ENCODE measurements at regions not wholly inside any gene's neighbourhood (a gene's known extent, or its start where the extent isn't known, plus 50 kb on each side); places are given as distances from the start of the nearest gene placed in this dataset.
"Not testable (repeated sequence)": the region's sequence is repeated elsewhere in the genome, so short reads cannot be mapped to it uniquely, and the experiment has no call there.

DNA sequence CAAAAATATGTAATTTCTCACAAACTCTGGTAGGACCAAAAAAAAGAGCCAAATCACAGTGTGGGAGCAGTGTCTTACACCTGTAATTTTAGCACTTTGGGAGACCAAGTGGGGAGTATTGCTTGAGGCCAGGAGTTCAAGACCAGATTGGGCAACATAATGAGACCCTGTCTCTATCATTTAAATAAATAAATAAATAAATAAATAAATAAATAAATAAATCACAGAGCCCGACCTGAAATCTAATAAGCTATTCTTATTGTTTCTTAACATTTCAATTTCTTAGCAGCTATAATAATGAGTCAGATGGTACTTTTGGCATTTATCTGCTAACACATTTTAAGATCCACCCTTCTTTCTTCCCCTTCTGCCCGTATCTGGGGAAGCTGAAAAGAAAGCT is 1229.6 kb downstream of the SUCLG1 start:
- no peak for DNase-seq

DNA sequence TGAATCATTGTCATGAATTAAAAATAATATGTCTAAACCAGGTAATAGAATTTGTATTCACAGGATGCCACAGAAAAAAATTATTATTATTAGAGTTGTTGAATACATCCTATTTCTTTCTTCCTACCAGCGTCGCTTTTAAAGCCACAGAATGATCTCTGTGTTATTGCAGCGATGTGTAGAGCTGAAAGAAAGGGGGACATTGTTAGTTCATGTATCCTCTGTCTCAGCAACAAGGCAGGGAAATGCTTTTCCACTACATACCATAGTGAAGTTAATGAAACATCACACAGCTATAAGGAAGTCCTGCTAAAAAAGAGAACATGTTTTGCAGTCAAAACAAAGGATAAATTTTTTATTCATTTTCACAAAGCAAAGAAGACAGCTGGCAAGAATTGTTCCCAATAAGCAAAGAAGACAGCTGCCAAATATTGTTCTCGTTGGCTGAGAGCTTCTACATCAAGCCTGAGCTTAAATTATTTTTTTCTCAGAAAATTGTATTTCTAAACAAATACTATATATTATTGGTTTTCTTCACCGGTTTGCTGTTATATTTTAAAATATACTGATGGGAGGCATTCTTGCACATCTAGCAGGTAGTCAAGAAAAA is 1234.4 kb downstream of the SUCLG1 start:
- no peak for DNase-seq

DNA sequence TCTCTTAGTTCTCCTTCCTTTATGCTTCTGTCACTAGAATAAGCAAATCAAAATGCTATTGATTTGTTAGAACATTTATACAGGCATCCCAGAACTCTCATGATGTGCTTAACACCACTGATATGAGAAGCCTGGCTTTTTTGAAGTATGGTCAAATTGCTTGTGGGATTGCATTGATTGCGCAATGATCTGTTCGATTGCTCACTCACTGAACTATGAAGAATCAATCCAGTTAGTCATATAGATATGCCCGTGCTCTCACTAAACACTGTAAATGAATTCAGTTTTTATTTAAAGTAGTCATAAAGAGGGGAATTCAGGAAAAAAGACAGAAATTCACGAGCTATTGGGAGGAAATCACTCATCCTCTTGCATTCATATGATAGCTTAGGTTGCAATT is 1237.8 kb downstream of the SUCLG1 start:
- no peak for DNase-seq

- DNase-seq, result no peak
These were observed 1241.2 kb downstream of the SUCLG1 start for GRCh38 chr2:83217854-83218253.

- no peak for DNase-seq
These were observed 1262.9 kb downstream of the SUCLG1 start for GRCh38 chr2:83196225-83196624.

DNA sequence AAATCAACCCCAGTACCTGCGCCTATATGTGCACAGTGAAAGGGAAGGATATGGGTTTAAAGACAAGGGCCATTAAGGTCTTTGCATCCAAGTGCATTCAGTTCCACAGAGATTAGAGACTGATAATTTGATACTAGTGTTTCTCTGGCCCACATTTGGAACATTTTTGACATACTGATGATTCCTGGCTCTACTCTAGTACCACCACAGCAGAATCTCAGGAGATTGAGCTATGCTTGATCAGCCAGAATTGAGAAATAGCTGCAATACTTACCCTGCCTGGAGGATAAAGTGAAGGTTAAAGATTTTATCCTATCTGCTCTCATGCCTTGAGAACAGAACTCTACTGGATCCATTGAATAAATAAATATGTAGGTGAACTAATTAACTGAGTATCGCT is 1267.8 kb downstream of the SUCLG1 start:
- DNase-seq, result no peak

DNA sequence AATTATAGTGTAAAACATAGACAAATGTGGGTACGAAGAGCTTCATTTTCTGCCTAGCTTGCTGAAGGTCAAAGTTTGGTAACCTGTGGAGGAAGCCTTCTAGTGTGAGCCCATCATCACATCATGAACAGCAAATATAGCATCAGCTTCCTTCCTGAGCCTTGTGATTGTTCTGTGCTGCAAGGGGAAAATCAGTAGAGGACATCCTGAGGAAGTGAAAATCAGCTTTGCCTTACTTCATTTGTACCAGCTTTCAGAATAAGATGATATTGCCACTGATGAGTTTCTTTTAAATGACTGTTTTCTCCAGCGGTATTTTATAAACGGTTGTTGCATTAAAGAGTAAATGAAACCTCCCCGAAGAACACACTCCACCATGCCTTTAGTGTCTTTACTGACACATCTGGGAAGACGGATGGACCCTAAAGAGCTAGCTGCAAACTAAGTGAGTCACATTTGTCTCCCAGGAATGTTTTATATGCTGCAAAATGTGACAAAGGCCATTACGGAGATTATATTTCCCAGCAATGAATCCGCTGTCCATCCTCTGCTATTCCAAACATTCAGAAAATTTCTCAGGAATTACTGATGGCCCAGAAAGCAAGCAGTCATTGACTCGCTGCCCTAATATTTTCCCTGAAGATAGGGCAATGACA is 1272.8 kb downstream of the SUCLG1 start:
- DNase-seq, result no peak

DNA sequence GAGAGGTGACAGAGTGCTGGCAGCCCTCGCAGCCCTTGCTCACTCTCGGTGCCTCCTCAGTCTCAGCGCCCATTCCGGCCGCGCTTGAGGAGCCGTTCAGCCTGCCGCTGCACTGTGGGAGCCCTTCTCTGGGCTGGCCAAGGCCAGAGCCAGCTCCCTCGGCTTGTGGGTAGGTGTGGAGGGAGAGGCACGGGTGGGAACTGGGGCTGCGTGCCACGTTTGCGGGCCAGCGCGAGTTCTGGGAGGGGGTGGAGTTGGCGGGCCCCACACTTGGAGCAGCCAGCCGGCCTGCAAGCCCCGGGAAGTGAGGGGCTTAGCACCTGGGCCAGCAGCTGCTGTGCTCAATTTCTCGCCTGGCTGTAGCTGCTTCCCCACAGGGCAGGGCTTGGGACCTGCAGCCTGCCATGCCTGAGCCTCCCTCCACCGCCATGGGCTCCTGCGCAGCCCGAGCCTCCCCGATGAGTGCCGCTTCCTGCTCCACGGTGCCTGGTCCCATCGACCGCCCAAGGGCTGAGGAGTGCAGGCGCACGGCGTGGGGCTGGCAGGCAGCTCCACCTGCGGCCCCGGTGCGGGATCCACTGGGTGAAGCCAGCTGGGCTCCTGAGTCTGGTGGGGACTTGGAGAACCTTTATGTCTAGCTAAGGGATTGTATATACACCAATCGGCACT is 1278.1 kb downstream of the SUCLG1 start:
- not testable (repeated sequence) for DNase-seq

DNA sequence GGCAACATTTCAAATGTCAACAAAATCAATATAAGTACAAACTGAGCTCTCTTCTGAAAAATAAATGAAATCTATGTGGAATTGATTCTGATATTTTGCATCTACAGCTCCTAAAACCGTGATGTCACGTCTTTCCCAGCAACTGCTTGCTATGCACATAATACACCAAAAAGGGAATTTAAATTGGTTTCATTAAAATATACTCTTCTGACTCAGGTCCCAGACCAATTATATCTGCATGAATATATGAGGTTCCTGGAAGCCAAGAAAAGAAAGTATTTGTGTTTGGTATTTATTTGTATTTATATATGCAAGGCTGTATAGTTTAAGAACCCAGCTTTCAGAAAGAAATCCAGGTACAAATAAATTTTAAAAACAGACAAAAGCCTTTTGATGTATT is 1282.5 kb downstream of the SUCLG1 start:
- DNase-seq, result no peak

DNA sequence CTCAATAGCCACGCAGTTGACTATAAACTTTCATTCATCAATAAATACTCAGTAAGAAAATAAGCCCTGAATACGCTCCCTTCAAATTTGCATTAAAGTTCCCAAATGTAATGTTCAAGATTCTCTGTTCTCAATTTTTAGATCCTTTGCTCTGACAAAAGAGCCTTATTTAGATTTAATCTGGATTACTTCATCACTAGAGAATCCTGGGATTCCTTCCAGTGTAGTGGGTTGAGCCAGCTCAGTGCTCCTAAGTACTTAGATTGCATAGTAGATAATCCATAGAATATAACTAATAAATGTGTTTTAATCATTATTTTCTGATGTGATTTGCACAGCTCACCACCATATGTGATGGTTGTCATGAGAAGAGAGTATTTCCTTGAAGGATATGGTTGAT is 1286.2 kb downstream of the SUCLG1 start:
- no peak for DNase-seq

GRCh38 chr2:83168377-83168776 is 1290.7 kb downstream of the SUCLG1 start:
- no peak for DNase-seq

- DNase-seq, result no peak
These were observed 1296.7 kb downstream of the SUCLG1 start for GRCh38 chr2:83162421-83162820.

GRCh38 chr2:83160571-83160970 is 1298.5 kb downstream of the SUCLG1 start:
- no peak for DNase-seq

DNA sequence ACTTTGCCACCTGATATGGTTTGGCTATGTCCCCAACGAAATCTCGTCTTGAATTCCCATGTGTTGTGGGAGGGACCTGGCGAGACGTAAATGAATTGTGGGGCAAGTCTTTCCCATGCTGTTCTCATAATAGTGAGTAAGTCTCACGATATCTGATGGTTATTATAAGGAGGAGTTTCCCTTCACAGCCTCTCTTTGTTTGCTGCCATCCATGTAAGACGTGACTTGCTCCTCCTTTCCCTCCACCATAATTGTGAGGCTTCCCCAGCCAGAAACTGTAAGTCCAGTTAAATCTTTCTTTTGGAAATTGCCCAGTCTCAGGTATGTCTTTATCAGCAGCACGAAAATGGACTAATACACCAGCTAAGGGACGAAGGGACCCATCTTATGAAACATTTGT is 1303.3 kb downstream of the SUCLG1 start:
- no peak for DNase-seq

DNA sequence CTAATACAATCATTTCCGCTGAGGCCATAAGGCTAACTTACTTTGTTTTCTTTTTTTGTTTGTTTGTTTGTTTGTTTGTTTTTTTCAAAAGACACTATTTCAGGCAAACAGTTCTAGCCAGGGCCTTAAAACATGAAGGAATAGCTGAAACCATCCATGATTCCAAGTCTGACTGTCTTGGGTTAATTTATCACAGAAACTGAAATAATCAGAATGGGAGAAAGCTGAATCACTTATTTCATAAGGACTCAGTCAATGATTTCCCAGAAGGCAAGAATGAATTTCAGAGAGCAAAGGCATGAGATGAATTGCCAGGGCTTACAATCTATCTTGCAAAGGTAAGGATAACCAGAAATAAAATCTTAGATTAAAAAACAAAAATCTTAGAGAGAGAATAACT is 1315.1 kb downstream of the SUCLG1 start:
- no peak for DNase-seq

DNA sequence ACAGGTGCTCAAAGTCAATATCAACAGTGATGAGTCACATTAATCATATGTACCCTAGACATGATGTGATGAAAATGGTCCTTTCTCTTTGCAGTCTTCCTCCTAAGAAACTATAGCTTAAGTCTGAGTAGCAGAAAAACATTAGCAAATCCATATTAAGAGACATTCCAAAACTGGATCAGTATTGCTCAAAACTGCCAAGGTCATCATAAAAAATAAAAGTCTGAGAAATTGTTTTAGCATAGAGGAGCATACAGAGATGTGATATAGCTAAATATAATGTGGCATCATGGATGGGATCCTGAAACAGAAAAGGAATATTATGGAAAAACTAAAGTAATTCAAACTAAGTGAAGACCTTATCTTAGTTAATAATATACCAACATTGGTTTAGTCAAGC is 1316.1 kb downstream of the SUCLG1 start:
- DNase-seq, result no peak

DNA sequence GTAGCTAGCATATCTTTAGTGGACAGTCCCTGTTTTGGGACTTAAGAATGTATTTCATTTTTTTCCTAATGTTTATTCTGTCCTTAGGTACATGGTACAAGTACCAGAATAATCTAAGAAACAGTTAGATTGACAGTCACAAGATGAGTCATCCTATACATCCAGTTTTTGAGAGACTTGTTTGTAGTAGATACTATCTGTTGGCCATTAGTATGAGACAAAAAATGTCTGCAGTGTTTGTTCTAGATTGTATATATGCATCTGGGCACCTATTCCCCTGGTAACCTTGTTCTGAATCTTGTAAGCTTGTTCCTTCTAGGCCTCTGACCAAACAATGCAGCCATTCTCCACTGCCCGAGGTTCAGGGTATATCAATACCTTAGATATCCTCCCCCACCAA is 1343.5 kb downstream of the SUCLG1 start:
- DNase-seq, result no peak

DNA sequence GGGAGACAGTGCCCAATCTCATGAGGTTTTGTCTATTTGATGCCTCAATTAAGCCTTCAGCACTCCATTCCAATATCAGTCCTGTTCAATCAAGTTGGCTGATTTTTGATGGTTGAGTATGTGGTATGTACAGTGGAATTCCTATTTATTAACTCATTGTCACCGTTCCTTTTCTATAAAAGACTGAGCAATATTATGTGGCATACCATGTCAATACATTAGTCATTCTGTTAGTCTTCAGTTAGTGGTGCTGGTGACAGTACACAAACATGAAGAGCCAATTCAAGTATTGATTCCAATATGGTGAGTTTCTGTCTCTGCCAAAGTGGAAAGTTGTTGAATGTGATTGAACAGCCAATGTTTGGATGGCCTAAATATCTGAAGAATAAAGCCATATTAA is 1343.9 kb downstream of the SUCLG1 start:
- no peak for DNase-seq

GRCh38 chr2:83113953-83114352 is 1345.1 kb downstream of the SUCLG1 start:
- no peak for DNase-seq

GRCh38 chr2:83112858-83113257 is 1346.2 kb downstream of the SUCLG1 start:
- no peak for DNase-seq

DNA sequence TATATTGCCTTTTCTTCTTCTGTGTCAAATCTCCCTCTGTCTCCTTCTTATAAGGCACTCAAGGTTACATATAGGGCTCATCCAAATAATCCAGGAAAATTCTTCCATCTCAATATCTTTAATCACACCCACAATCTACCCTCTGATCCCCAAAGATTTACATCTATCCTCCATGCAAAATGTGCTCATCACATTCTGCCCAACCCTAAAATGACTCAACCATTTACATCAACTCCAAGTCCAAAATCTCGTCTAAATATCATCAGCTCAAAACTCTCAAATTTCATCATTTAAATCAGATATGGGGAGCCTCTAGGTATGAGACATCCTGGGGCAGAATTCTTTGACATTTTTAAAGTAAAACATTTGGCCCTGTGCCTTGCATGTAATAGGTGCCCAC is 1349.8 kb downstream of the SUCLG1 start:
- no peak for DNase-seq

DNA sequence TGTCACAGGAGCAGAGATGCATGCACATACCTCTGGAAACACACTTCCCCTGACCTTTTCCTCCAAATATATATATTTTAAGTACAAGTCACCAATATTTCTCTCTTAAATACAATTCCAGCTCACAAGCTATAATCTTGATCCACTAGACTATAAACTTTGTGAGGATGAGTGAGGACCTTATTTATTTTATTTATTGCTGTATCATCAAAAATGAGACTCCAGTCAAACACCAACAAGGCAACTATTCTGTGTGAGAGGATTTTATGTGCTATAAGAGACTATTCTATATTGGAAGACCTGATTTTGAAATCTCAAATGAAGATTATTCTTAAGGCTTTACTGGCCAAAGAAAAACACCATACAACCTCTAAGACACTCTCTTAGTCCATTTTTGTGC is 1352.2 kb downstream of the SUCLG1 start:
- DNase-seq, result no peak

- no peak for DNase-seq
These were observed 1354.9 kb downstream of the SUCLG1 start for GRCh38 chr2:83104202-83104601.

DNA sequence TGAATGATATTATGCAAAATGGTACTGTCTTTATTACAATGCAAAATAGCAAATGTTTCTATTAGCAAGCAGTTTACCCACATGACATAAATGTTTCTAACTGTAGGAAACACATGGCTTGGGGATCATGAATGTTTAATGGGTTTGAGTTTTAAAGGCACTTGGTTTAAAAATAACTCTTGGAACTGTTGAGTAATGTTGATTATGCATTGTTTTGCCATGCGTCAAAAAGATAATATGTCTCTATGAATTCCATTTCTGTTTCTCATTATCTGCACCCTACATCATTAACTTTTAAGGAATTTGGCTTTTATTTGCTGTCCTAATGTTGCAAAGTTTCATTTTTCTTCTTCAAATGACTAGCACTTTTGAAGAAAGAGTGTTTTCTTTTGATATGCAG is 1355.5 kb downstream of the SUCLG1 start:
- no peak for DNase-seq

DNA sequence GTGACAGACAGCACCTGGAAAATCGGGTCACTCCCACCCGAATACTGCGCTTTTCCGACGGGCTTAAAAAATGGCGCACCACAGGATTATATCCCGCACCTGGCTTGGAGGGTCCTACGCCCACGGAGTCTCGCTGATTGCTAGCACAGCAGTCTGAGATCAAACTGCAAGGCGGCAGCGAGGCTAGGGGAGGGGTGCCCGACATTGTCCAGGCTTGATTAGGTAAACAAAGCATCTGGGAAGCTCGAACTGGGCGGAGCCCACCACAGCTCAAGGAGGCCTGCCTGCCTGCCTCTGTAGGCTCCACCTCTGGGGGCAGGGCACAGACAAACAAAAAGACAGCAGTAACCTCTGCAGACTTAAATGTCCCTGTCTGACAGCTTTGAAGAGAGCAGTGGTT is 1370.0 kb downstream of the SUCLG1 start:
- not testable (repeated sequence) for DNase-seq

Data from NCI-H1048 (cell line).